Transverse colon (tissue), 4 donors: ENCODE measurements at regions not wholly inside any gene's neighbourhood (a gene's known extent, or its start where the extent isn't known, plus 50 kb on each side); places are given as distances from the start of the nearest gene placed in this dataset.

Experiments
- EP300 ChIP-seq: sonication (generic); formaldehyde crosslinking; IDR thresholded peaks from one replicate; pipeline ENCODE4 v1.6.1; 2017; ENCODE audit warnings: antibody characterized with exemption, low read depth
- POLR2A ChIP-seq: fragments of 450-650 bp; IDR thresholded peaks from one replicate; pipeline ENCODE4 v1.6.1; 2016; ENCODE audit warnings: antibody characterized with exemption, mild to moderate bottlenecking, moderate library complexity
- POLR2AphosphoS5 ChIP-seq, 3 donors: sonication (generic); formaldehyde crosslinking; IDR thresholded peaks; one replicate each; pipeline ENCODE4 v1.6.1; 2016; ENCODE audit warnings: antibody characterized with exemption in 3 of 3
- TF ChIP-seq, protein P1 (sequence below), 5 experiments: fragments of 200-600 bp in 3 of 5; fragments of 450-650 bp in 2 of 5; sonication (generic) in 3 of 5; IDR thresholded peaks; 1 replicate in 2 of 5; 2 replicates in 3 of 5; pipeline ENCODE4 v1.5.1; 2016 to 2017; ENCODE audit warnings: antibody characterized with exemption in 5 of 5, inconsistent platforms in 3 of 5, mild to moderate bottlenecking in 2 of 5, moderate library complexity in 1 of 5

DNA sequence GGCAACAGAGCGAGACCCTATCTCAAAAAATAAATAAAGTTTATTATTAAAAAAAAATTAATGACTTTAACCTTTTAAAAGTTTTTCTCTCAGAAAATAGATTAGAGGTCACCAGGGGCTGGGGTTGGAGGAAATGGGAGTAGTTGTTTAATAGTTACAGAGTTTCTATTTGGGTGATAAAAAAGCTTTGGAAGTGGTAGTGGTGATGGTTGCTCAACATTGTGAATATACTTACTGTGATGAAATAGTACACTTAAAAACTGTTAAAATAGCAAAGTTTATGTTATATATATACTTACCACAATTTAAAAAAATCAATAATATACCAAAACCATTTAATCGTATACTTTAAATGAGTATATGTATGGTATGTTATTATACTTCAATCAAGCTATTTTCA, 59.6 kb downstream of the ARL6IP4 start:
- TF ChIP-seq POLR2A = no peak
- TF ChIP-seq, protein P1, sequence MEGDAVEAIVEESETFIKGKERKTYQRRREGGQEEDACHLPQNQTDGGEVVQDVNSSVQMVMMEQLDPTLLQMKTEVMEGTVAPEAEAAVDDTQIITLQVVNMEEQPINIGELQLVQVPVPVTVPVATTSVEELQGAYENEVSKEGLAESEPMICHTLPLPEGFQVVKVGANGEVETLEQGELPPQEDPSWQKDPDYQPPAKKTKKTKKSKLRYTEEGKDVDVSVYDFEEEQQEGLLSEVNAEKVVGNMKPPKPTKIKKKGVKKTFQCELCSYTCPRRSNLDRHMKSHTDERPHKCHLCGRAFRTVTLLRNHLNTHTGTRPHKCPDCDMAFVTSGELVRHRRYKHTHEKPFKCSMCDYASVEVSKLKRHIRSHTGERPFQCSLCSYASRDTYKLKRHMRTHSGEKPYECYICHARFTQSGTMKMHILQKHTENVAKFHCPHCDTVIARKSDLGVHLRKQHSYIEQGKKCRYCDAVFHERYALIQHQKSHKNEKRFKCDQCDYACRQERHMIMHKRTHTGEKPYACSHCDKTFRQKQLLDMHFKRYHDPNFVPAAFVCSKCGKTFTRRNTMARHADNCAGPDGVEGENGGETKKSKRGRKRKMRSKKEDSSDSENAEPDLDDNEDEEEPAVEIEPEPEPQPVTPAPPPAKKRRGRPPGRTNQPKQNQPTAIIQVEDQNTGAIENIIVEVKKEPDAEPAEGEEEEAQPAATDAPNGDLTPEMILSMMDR (IDR thresholded peaks at IDR 0.05) = no peak
- TF ChIP-seq POLR2AphosphoS5 (IDR thresholded peaks at IDR 0.05) = no peak
- no peak for TF ChIP-seq EP300
